Thyroid gland (tissue), 4 donors: ENCODE measurements at regions not wholly inside any gene's neighbourhood (a gene's known extent, or its start where the extent isn't known, plus 50 kb on each side); places are given as distances from the start of the nearest gene placed in this dataset.

Source experiments
- DNase-seq, 2 donors: peaks; one replicate each; pipeline ENCODE4 v3.0.0-alpha.2; 2019
- H3K27ac ChIP-seq, 3 donors: fragments of 200-600 bp; sonication (generic); 1 replicate in 2 of 3; 2 replicates in 1 of 3; pipeline ENCODE4 v1.5.1; 2016 to 2019; ENCODE audit warnings: mild to moderate bottlenecking in 1 of 3, moderate library complexity in 1 of 3
- H3K27me3 ChIP-seq: fragments of 200-600 bp; sonication (generic); one replicate; pipeline ENCODE4 v1.5.1; 2019
- H3K36me3 ChIP-seq, 2 donors: fragments of 200-600 bp; sonication (generic); one replicate each; pipeline ENCODE4 v1.5.1; 2016 to 2019
- H3K4me1 ChIP-seq, 2 donors: fragments of 200-600 bp; sonication (generic); one replicate each; pipeline ENCODE4 v1.5.1; 2017 to 2019
- H3K4me3 ChIP-seq, 3 donors: fragments of 200-600 bp; sonication (generic); replicated peaks in 1 of 3; 1 replicate in 2 of 3; 2 replicates in 1 of 3; pipeline ENCODE4 v1.5.1; 2016; ENCODE audit warnings: mild to moderate bottlenecking in 1 of 3
- H3K9me3 ChIP-seq: fragments of 200-600 bp; sonication (generic); one replicate; pipeline ENCODE4 v1.5.1; 2017
- POLR2A ChIP-seq, 2 donors: fragments of 450-650 bp; IDR thresholded peaks; one replicate each; pipeline ENCODE4 v1.6.1; 2017; ENCODE audit warnings: antibody characterized with exemption in 2 of 2, mild to moderate bottlenecking in 2 of 2, moderate library complexity in 1 of 2
- WGBS, 2 donors: methylation state at CpG; one replicate each; pipeline ENCODE4 v1.1.5; 2017; 5-methylcytosine and 5-hydroxymethylcytosine counted together
- intact Hi-C: fragments of 100-400 bp; cut with DNase I; formaldehyde crosslinking; loops from one replicate; pipeline ENCODE4 v1.15.1; 2023
- TF ChIP-seq, protein P1 (sequence below), 6 experiments: fragments of 200-600 bp in 3 of 6; fragments of 450-650 bp in 3 of 6; sonication (generic) in 3 of 6; IDR thresholded peaks; one replicate each; pipeline ENCODE4 v1.5.1; 2016 to 2019; ENCODE audit warnings: antibody characterized with exemption in 6 of 6, mild to moderate bottlenecking in 2 of 6, inconsistent platforms in 1 of 6, moderate library complexity in 1 of 6

DNA sequence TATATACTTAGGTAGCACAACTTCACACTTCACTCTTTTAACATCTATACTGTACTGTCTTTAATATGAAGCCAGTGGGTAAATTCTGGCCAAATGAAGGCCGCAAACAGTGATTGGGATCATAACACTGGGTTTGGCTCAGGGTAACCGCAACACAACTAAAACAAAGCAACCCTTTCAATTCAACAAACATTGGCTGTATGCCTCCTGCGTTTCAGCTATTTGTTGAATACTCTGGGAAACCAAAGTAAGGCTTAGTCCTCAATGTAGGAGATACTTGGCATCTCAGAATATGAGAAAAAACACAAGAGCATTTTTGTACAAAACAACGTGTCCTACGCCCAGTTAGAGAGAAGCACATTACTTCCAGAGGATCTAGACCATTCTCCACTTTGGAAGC is 693.3 kb upstream of the KLHL29 start:
- 58 to 66% methylated on average over 5 of the region's 5 CpGs for WGBS, 2 donors
- intact Hi-C loops, result no loop called here

DNA sequence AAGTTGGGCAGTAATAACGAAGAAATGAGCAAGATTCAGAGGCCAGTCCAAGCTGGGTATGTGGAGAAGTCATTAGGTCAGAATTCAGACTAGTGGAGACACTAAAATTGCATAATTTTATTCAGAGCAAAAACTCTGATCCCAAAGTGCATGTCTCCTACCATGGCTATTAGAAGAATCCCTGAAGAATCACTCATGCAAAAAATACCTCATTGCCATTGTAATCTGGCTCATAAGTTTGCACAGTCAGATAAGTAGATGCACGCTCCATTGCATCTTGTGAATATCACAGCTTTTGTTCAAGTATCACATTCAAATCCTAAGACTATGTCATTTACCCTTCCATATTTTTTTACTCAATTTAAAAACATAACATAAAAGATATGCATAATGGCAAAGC is 692.2 kb upstream of the KLHL29 start:
- H3K4me3 ChIP-seq, result no peak overlapping the region
- intact Hi-C loops, result no loop called here
- H3K27me3 ChIP-seq, result no peaks in the 10 kb centered on the region
- no peaks in the 10 kb centered on the region for H3K36me3 ChIP-seq
- 57 to 63% methylated on average over 2 of the region's 2 CpGs for WGBS, 2 donors
- peaks cover 9 to 14% of the 10 kb centered on the region in 2 donors for H3K4me1 ChIP-seq
- TF ChIP-seq, protein P1, sequence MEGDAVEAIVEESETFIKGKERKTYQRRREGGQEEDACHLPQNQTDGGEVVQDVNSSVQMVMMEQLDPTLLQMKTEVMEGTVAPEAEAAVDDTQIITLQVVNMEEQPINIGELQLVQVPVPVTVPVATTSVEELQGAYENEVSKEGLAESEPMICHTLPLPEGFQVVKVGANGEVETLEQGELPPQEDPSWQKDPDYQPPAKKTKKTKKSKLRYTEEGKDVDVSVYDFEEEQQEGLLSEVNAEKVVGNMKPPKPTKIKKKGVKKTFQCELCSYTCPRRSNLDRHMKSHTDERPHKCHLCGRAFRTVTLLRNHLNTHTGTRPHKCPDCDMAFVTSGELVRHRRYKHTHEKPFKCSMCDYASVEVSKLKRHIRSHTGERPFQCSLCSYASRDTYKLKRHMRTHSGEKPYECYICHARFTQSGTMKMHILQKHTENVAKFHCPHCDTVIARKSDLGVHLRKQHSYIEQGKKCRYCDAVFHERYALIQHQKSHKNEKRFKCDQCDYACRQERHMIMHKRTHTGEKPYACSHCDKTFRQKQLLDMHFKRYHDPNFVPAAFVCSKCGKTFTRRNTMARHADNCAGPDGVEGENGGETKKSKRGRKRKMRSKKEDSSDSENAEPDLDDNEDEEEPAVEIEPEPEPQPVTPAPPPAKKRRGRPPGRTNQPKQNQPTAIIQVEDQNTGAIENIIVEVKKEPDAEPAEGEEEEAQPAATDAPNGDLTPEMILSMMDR (IDR thresholded peaks at IDR 0.05), result no peak
- no peak for TF ChIP-seq POLR2A (IDR thresholded peaks at IDR 0.05)
- no peak overlapping the region for H3K27ac ChIP-seq
- DNase-seq, result no peak
- no peaks in the 10 kb centered on the region for H3K9me3 ChIP-seq

More for the DNA sequence above, 693.3 kb upstream of the KLHL29 start:
- DNase-seq, result peak in 1 of 2 donors; percentile 19
- no peak for TF ChIP-seq POLR2A (IDR thresholded peaks at IDR 0.05)
- TF ChIP-seq, protein P1 (IDR thresholded peaks at IDR 0.05), result no peak
- H3K9me3 ChIP-seq, result no peaks in the 10 kb centered on the region
- no peaks in the 10 kb centered on the region for H3K36me3 ChIP-seq
- H3K27me3 ChIP-seq, result no peaks in the 10 kb centered on the region
- no peak overlapping the region for H3K27ac ChIP-seq
- H3K4me1 ChIP-seq, result peaks cover 9 to 14% of the 10 kb centered on the region in 2 donors
- H3K4me3 ChIP-seq, result no peak overlapping the region

DNA sequence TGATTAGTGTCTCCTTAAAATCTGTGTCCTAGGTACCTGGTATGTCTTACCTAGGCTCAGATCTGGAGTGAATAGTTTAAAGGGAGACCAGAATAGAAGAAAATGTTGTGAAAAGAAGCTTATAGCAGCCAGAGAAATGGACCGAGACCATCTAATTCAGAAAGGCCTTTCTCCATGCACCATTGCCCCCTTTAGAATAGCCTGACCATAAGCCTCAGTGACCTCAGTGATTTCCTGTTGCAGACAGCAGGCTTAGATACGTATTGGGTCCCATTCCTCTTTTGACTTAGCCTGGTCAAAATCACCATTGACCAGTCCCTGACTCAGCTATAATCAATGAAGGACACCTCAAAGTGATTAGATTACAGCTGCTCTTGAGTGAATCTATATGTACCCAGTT is 690.7 kb upstream of the KLHL29 start:
- no peak for DNase-seq
- Histone ChIP-seq H3K9me3 (no peaks in the 10 kb centered on the region), H3K27ac (no peak overlapping the region), H3K27me3 (no peaks in the 10 kb centered on the region), H3K4me3 (no peak overlapping the region), H3K4me1 (peaks cover 9 to 14% of the 10 kb centered on the region in 2 donors), H3K36me3 (no peaks in the 10 kb centered on the region)
- intact Hi-C loops, result no loop called here
- no peak for TF ChIP-seq POLR2A (IDR thresholded peaks at IDR 0.05)
- TF ChIP-seq, protein P1 (IDR thresholded peaks at IDR 0.05), result no peak
- 50 to 64% methylated on average over 2 of the region's 2 CpGs for WGBS, 2 donors

DNA sequence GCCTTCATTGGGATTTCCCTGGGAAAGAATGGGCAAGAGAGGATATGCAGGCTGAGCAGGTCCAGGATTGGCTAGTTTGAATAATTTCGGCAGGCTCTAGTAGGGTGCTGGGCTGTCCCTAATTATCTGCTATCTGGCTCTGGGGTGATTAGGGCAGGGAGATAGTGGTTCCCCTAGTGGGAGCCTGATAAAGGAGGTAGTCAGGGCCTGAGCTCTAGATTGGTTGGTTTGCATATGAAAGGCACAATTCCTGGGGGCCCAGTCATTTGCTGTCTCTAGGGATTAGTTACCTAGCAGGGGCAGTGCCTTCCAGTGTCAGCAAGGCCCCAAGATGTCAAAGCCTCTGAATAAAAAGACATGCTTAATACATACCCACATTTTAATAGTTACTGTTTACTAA is 690.1 kb upstream of the KLHL29 start:
- no peaks in the 10 kb centered on the region for H3K27me3 ChIP-seq
- no peak overlapping the region for H3K27ac ChIP-seq
- TF ChIP-seq POLR2A (IDR thresholded peaks at IDR 0.05), result no peak
- TF ChIP-seq, protein P1 (IDR thresholded peaks at IDR 0.05), result no peak
- DNase-seq, result no peak
- H3K4me1 ChIP-seq, result peaks cover 9 to 14% of the 10 kb centered on the region in 2 donors
- H3K4me3 ChIP-seq, result no peak overlapping the region
- no peaks in the 10 kb centered on the region for H3K9me3 ChIP-seq
- WGBS, 2 donors, result 58 to 65% methylated on average over 1 of the region's 1 CpG
- intact Hi-C loops, result no loop called here
- no peaks in the 10 kb centered on the region for H3K36me3 ChIP-seq

DNA sequence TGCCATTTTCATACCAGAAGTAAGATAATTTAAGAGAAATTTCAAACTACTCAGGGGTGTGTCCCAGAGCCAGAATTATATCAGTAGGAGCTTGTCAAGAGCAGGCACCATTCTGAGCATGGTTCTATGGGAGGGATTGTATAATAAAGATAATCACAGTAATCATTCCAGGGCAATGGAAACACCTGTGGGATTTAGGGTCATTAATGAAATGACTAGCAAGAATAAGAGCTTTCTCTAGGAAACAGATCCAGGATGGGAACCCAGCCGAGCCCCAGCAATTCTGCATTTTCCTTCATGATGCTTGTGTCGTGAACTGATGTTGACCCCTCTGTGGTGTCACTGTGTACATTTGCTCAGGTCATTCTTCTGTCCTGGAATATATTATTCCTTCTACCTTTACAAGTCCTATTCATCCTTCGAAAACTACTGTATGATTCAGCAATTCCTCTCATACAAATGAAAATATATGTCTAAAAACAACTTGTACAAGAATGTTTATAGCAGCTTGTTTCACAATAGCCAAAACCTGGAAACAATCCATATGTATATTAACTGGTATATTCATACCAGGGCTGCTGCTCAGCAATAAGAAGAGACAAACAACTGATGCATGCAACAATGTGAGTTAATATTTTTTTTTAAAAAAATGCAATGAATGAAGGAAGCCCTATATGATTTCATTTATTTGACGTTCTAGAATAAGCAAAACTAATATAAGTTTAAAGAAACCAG is 687.8 kb upstream of the KLHL29 start:
- H3K27ac ChIP-seq, result no peak overlapping the region
- no peaks in the 10 kb centered on the region for H3K36me3 ChIP-seq
- WGBS, 2 donors, result 91% methylated on average over 4 of the region's 4 CpGs
- H3K4me1 ChIP-seq, result peaks cover 4 to 23% of the 10 kb centered on the region in 2 donors
- no peaks in the 10 kb centered on the region for H3K9me3 ChIP-seq
- no peak for DNase-seq
- TF ChIP-seq, protein P1 (IDR thresholded peaks at IDR 0.05), result no peak
- no peak for TF ChIP-seq POLR2A (IDR thresholded peaks at IDR 0.05)
- no peak overlapping the region for H3K4me3 ChIP-seq
- H3K27me3 ChIP-seq, result no peaks in the 10 kb centered on the region
- intact Hi-C loops, result no loop called here
